Tibial nerve (tissue), 3 donors: ENCODE measurements at regions not wholly inside any gene's neighbourhood (a gene's known extent, or its start where the extent isn't known, plus 50 kb on each side); places are given as distances from the start of the nearest gene placed in this dataset.

Experiments used
- POLR2A ChIP-seq, 2 donors: fragments of 450-650 bp; IDR thresholded peaks; one replicate each; pipeline ENCODE4 v1.6.1; 2017; ENCODE audit warnings: antibody characterized with exemption in 2 of 2, mild to moderate bottlenecking in 2 of 2, moderate library complexity in 2 of 2
- TF ChIP-seq, protein P1 (sequence below), 5 experiments: fragments of 200-600 bp in 3 of 5; fragments of 450-650 bp in 2 of 5; sonication (generic) in 3 of 5; IDR thresholded peaks; one replicate each; pipeline ENCODE4 v1.5.1; 2016 to 2019; ENCODE audit warnings: antibody characterized with exemption in 5 of 5, mild to moderate bottlenecking in 3 of 5, moderate library complexity in 2 of 5

DNA sequence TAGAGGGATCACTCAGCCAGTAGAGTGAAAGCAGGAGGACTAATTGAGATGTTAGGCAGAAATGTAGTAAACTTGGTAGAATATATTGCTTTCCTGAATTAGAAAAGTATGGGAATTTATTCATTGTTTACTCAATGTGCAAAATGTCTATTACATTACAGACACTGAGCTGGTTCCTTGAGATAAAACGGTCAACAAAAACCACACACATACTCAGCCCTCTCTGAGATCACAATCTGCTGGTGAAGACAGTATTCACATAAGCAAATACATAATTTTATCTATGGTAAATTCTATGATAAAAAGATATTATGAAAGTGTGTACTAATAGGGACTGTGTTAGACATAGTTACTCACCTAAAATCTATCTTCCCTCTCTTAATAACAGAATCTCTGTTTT is 833.5 kb downstream of the KCNA4 start:
- TF ChIP-seq, protein P1, sequence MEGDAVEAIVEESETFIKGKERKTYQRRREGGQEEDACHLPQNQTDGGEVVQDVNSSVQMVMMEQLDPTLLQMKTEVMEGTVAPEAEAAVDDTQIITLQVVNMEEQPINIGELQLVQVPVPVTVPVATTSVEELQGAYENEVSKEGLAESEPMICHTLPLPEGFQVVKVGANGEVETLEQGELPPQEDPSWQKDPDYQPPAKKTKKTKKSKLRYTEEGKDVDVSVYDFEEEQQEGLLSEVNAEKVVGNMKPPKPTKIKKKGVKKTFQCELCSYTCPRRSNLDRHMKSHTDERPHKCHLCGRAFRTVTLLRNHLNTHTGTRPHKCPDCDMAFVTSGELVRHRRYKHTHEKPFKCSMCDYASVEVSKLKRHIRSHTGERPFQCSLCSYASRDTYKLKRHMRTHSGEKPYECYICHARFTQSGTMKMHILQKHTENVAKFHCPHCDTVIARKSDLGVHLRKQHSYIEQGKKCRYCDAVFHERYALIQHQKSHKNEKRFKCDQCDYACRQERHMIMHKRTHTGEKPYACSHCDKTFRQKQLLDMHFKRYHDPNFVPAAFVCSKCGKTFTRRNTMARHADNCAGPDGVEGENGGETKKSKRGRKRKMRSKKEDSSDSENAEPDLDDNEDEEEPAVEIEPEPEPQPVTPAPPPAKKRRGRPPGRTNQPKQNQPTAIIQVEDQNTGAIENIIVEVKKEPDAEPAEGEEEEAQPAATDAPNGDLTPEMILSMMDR (IDR thresholded peaks at IDR 0.05): no peak
- TF ChIP-seq POLR2A (IDR thresholded peaks at IDR 0.05): no peak
